GM18868 (cell line): ENCODE measurements at regions not wholly inside any gene's neighbourhood (a gene's known extent, or its start where the extent isn't known, plus 50 kb on each side); places are given as distances from the start of the nearest gene placed in this dataset.

Experiments
- ATAC-seq: cut with Tn5 transposase; IDR thresholded peaks from one replicate; pipeline ENCODE4 v1.9.1; 2021; ENCODE audit warnings: mild to moderate bottlenecking, moderate library complexity; ENCODE audit not compliant: unreplicated experiment

GRCh38 chr4:127578967-127579366, 53.8 kb upstream of the INTU start:
- ATAC-seq: no peak

- ATAC-seq: no peak
These were observed 52.9 kb upstream of the INTU start for GRCh38 chr4:127579821-127580220.

GRCh38 chr4:127580300-127580699, 52.5 kb upstream of the INTU start:
- ATAC-seq: no peak

GRCh38 chr4:127580891-127581290, 51.9 kb upstream of the INTU start:
- no peak for ATAC-seq
